Nephron progenitor cell (in vitro differentiated cells): ENCODE measurements at regions not wholly inside any gene's neighbourhood (a gene's known extent, or its start where the extent isn't known, plus 50 kb on each side); places are given as distances from the start of the nearest gene placed in this dataset.

Experiments used
- DNase-seq: peaks from one replicate; pipeline ENCODE4 v3.0.0; 2021
- H3K27ac Mint-ChIP-seq: 2 replicates; pipeline ENCODE4 v1.8.0; 2021; ENCODE audit warnings: mild to moderate bottlenecking, moderate library complexity, mixed read lengths
- H3K27me3 Mint-ChIP-seq: 2 replicates; pipeline ENCODE4 v1.8.0; 2021; ENCODE audit warnings: mild to moderate bottlenecking, low read depth, mixed read lengths; ENCODE audit not compliant: poor library complexity
- H3K36me3 Mint-ChIP-seq: 2 replicates; pipeline ENCODE4 v1.8.0; 2021; ENCODE audit warnings: low read depth, mixed read lengths
- H3K4me1 Mint-ChIP-seq: 2 replicates; pipeline ENCODE4 v1.8.0; 2021; ENCODE audit warnings: mixed read lengths
- H3K4me3 Mint-ChIP-seq: 2 replicates; pipeline ENCODE4 v1.8.0; 2021; ENCODE audit warnings: mild to moderate bottlenecking, moderate library complexity, mixed read lengths
- H3K9me3 Mint-ChIP-seq: 2 replicates; pipeline ENCODE4 v1.8.0; 2021; ENCODE audit warnings: mild to moderate bottlenecking, moderate library complexity, mixed read lengths
- TF ChIP-seq, protein P1 (sequence below): fragments of 200-600 bp; sonication (generic); IDR thresholded peaks from 2 replicates; pipeline ENCODE4 v1.5.0; 2021; ENCODE audit warnings: antibody characterized with exemption

DNA sequence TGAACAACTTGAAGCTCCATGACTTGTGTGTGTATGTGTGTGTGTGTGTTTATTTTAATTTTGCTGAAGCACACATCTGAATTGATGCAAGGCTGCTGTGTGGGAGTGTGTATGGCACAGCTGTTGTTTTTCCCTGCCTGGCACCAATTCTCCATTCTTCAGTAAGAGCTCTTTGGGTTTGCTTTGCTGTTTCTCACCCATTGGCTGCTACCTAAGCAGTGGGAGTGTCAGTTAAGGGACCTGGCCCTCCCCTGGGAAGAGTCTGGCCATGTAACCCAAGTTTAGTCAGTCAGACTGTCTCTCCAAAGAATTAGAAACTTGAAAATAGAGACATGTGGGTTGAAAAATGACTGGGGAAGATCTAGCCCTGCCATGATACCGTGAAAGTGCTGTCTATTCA is 126.2 kb upstream of the SYNPR start:
- H3K4me1 Mint-ChIP-seq = no peaks in the 10 kb centered on the region
- H3K4me3 Mint-ChIP-seq = no peak overlapping the region
- no peaks in the 10 kb centered on the region for H3K36me3 Mint-ChIP-seq
- H3K9me3 Mint-ChIP-seq = peaks cover 3% of the 10 kb centered on the region
- TF ChIP-seq, protein P1, sequence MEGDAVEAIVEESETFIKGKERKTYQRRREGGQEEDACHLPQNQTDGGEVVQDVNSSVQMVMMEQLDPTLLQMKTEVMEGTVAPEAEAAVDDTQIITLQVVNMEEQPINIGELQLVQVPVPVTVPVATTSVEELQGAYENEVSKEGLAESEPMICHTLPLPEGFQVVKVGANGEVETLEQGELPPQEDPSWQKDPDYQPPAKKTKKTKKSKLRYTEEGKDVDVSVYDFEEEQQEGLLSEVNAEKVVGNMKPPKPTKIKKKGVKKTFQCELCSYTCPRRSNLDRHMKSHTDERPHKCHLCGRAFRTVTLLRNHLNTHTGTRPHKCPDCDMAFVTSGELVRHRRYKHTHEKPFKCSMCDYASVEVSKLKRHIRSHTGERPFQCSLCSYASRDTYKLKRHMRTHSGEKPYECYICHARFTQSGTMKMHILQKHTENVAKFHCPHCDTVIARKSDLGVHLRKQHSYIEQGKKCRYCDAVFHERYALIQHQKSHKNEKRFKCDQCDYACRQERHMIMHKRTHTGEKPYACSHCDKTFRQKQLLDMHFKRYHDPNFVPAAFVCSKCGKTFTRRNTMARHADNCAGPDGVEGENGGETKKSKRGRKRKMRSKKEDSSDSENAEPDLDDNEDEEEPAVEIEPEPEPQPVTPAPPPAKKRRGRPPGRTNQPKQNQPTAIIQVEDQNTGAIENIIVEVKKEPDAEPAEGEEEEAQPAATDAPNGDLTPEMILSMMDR = no peak
- DNase-seq = no peak
- H3K27ac Mint-ChIP-seq = no peak overlapping the region
- no peaks in the 10 kb centered on the region for H3K27me3 Mint-ChIP-seq

DNA sequence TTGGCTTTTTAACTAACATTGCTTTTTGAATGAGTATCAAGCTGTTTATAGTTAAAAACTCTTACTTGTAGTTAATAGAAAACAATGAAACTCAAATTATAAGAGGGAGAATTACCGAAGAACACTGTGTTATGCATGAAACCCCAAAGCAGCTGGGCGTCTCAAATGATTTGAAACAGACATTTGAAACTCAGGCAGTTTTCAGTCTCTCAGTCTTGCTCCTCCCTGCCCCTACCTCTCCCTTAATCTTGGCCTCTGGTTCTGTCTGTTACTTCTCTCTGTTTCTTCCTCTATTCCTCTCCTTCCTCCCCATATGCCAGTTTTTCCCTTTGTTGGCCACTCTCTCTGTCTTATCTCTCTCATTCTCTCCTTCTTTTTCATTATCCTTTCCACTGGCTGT is 118.3 kb upstream of the SYNPR start:
- Mint-ChIP-seq H3K9me3 (peaks cover 3% of the 10 kb centered on the region), H3K27me3 (no peaks in the 10 kb centered on the region), H3K36me3 (no peaks in the 10 kb centered on the region), H3K4me3 (no peak overlapping the region), H3K4me1 (no peaks in the 10 kb centered on the region), H3K27ac (no peak overlapping the region)
- TF ChIP-seq, protein P1 = no peak
- DNase-seq = no peak

DNA sequence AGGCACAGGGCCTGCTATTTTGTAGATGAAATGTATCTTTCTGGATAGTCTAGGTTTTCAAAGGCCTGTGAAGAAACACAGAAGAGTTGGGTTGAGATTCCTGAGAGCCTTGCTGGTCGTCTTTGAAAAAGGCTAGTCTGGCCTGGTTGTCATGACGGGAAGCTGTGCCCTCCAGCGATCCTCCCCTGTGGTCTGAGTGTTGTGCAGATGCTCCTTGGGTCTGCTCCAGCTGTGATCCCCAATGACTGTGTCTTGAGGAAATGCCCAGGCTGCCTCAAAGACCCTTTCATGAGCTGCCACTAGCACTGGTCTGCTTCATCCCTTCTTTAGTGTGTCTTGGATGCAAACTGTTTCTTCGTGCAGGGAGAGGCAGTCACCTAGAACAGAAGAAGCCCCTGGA is 111.0 kb upstream of the SYNPR start:
- TF ChIP-seq, protein P1 = no peak
- Mint-ChIP-seq H3K27me3 (peaks cover 3% of the 10 kb centered on the region), H3K4me1 (no peaks in the 10 kb centered on the region), H3K27ac (no peak overlapping the region), H3K9me3 (no peaks in the 10 kb centered on the region), H3K36me3 (no peaks in the 10 kb centered on the region), H3K4me3 (no peak overlapping the region)
- no peak for DNase-seq

DNA sequence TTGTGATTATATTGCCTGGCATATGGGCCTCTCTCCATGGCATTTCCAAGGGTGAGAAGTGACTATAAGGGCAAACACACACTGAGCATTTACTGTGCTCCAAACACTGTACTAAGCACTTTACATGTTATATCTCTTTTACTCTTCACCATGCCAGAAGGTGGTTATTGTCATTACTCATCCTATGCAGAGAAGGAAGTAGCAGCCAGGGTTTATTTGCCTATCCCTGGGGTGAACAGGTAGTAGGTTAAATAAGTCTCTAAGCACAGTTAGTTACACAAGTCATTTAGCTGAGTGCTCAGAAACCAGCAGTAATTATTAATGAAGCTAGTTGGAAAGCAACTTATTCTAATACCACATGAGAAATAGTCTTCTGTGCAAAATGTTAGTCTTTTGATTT is 109.9 kb upstream of the SYNPR start:
- no peaks in the 10 kb centered on the region for H3K4me1 Mint-ChIP-seq
- peaks cover 3% of the 10 kb centered on the region for H3K27me3 Mint-ChIP-seq
- TF ChIP-seq, protein P1 = no peak
- peaks cover 9% of the 10 kb centered on the region for H3K9me3 Mint-ChIP-seq
- DNase-seq = no peak
- H3K4me3 Mint-ChIP-seq = no peak overlapping the region
- H3K27ac Mint-ChIP-seq = no peak overlapping the region
- no peaks in the 10 kb centered on the region for H3K36me3 Mint-ChIP-seq

DNA sequence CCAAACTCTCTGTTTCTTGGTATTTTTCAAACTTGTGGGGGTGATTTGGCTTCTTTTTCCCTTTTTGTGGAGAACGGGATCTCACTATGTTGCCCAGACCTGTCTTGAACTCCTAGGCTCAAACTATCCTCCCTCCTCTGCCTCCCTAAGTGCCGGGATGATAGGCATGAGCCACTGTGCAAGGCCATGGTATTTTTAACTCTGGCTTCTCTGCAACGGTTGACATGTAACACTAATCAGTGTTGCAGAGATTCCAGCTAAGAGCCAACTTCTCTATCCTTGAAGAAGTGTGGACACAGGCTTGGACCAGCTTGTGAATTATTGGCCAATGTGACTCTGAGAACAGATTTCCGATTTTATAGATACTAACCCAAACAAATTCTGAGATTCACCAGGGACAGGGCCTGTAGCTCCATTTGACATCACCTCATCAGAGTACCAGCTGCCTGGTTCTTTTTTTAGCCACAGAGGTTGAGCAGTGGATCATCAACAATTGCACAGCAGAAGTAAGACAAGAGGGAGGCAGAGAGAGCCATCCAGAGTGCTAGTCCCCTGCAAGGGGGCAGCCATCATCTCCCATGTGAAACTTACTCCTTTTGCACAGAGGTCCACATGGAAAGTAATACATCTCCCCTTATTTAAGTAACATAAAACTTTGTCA is 98.1 kb upstream of the SYNPR start:
- no peak overlapping the region for H3K4me3 Mint-ChIP-seq
- no peaks in the 10 kb centered on the region for H3K36me3 Mint-ChIP-seq
- TF ChIP-seq, protein P1 = no peak
- DNase-seq = no peak
- H3K27ac Mint-ChIP-seq = no peak overlapping the region
- no peaks in the 10 kb centered on the region for H3K4me1 Mint-ChIP-seq
- H3K27me3 Mint-ChIP-seq = no peaks in the 10 kb centered on the region
- H3K9me3 Mint-ChIP-seq = peaks cover 28% of the 10 kb centered on the region

DNA sequence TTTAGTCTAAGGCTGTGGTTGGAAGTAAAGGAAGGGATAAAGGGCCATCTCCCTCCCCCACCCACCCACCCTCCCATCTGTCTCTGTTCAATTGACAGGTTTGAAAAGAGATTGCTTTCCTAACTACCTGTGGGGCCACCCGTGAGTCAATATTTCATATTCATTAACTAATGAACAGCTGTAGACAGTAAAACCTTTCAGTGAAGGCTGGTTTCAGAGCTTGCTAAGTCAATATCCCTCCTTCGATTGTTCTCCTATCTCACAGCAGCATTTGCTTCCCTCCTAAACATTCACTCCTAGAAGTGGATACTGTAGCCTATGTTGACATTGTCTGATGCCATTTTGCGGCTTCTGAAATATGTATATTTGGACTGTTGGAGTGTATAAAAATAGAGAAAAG is 85.9 kb upstream of the SYNPR start:
- no peak for DNase-seq
- H3K27ac Mint-ChIP-seq = no peak overlapping the region
- H3K4me1 Mint-ChIP-seq = no peaks in the 10 kb centered on the region
- H3K36me3 Mint-ChIP-seq = no peaks in the 10 kb centered on the region
- H3K9me3 Mint-ChIP-seq = no peaks in the 10 kb centered on the region
- H3K4me3 Mint-ChIP-seq = no peak overlapping the region
- TF ChIP-seq, protein P1 = no peak
- H3K27me3 Mint-ChIP-seq = peaks cover 2% of the 10 kb centered on the region
